IMR-90 (cell line): ENCODE measurements at regions not wholly inside any gene's neighbourhood (a gene's known extent, or its start where the extent isn't known, plus 50 kb on each side); places are given as distances from the start of the nearest gene placed in this dataset.

Experiments
- ATAC-seq: fragments of 200-7000 bp; cut with Tn5 transposase; 2 replicates; pipeline ENCODE4 v1.9.1; 2020; ENCODE audit warnings: low read depth, mild to moderate bottlenecking, moderate library complexity
- BruUV-seq: library from RNA; stranded (reverse); fragments of 400-500 nt; replicated peaks from 2 replicates; lab custom pipeline; 2021; lab: Mats Ljungman, UMichigan
- CTCF ChIA-PET: fragments of 300-600 bp; formaldehyde crosslinking; extraction: SDS; loops from one replicate; lab custom pipeline; 2021; ENCODE audit warnings: antibody characterized with exemption; lab: Yijun Ruan, JAX
- POLR2A ChIA-PET: fragments of 300-600 bp; sonication (Branson Sonifier 250); formaldehyde crosslinking; loops from one replicate; lab custom pipeline; 2022; ENCODE audit warnings: antibody characterized with exemption; ENCODE audit not compliant: unreplicated experiment; lab: Charles Lee
- DNase-seq: peaks from one replicate; pipeline ENCODE4 v3.0.0; 2013
- H2AFZ ChIP-seq: replicated peaks from 2 replicates; pipeline ENCODE3; 2013; ENCODE audit warnings: low read length, mild to moderate bottlenecking; ENCODE audit not compliant: poor library complexity
- H2AK5ac ChIP-seq: 2 replicates; pipeline ENCODE4 v1.6.1; 2013; ENCODE audit warnings: low read depth, low read length, inconsistent platforms
- H2AK9ac ChIP-seq: replicated peaks from 2 replicates; pipeline ENCODE3; 2013; ENCODE audit warnings: mild to moderate bottlenecking, low read depth, low read length, moderate library complexity; ENCODE audit not compliant: poor library complexity
- H2BK120ac ChIP-seq: 2 replicates; pipeline ENCODE4 v1.6.1; 2013; ENCODE audit warnings: low read depth, low read length, inconsistent platforms
- H2BK15ac ChIP-seq: 3 replicates; pipeline ENCODE4 v1.6.1; 2013; ENCODE audit warnings: low read depth, low read length, inconsistent platforms
- H2BK20ac ChIP-seq: 2 replicates; pipeline ENCODE4 v1.6.1; 2013; ENCODE audit warnings: low read depth, mild to moderate bottlenecking, inconsistent platforms, low read length, moderate library complexity
- H2BK5ac ChIP-seq: 2 replicates; pipeline ENCODE4 v1.6.1; 2013; ENCODE audit warnings: mild to moderate bottlenecking, low read depth, low read length, inconsistent platforms; ENCODE audit not compliant: poor library complexity, severe bottlenecking
- H3K14ac ChIP-seq: replicated peaks from 2 replicates; pipeline ENCODE4 v1.6.1; 2013; ENCODE audit warnings: low read depth, low read length, inconsistent platforms
- H3K18ac ChIP-seq: 2 replicates; pipeline ENCODE4 v1.6.1; 2013; ENCODE audit warnings: low read depth, low read length, control low read depth
- H3K23ac ChIP-seq: 2 replicates; pipeline ENCODE4 v1.6.1; 2013; ENCODE audit warnings: low read depth, low read length, inconsistent platforms
- H3K27ac ChIP-seq: 2 replicates; pipeline ENCODE4 v1.5.1; 2013; ENCODE audit warnings: mild to moderate bottlenecking, control low read depth, low read length; ENCODE audit not compliant: insufficient read depth
- H3K27me3 ChIP-seq: 2 replicates; pipeline ENCODE4 v1.6.1; 2013; ENCODE audit warnings: low read length; ENCODE audit not compliant: control insufficient read depth, insufficient read depth
- H3K36me3 ChIP-seq: 2 replicates; pipeline ENCODE4 v1.6.1; 2013; ENCODE audit warnings: low read length, mixed read lengths; ENCODE audit not compliant: control insufficient read depth, insufficient read depth
- H3K4ac ChIP-seq: 2 replicates; pipeline ENCODE4 v1.6.1; 2013; ENCODE audit warnings: low read depth, low read length, inconsistent platforms
- H3K4me1 ChIP-seq: 2 replicates; pipeline ENCODE4 v1.6.1; 2013; ENCODE audit warnings: low read length, mixed read lengths; ENCODE audit not compliant: control insufficient read depth, insufficient read depth
- H3K4me2 ChIP-seq: 2 replicates; pipeline ENCODE4 v1.6.1; 2013; ENCODE audit warnings: low read depth, mild to moderate bottlenecking, control low read depth, low read length, moderate library complexity
- H3K4me3 ChIP-seq: 2 replicates; pipeline ENCODE4 v1.5.1; 2013; ENCODE audit warnings: low read depth, mild to moderate bottlenecking, control low read depth, low read length, moderate library complexity; ENCODE audit not compliant: insufficient read depth
- H3K56ac ChIP-seq: 2 replicates; pipeline ENCODE4 v1.6.1; 2013; ENCODE audit warnings: low read length, inconsistent platforms; ENCODE audit not compliant: insufficient read depth; ENCODE audit errors: extremely low read depth
- H3K79me1 ChIP-seq, 2 experiments: 2 replicates each; pipeline ENCODE4 v1.6.1; 2013; ENCODE audit warnings: low read length in 2 of 2, inconsistent platforms in 1 of 2, low read depth in 1 of 2
- H3K9ac ChIP-seq: 2 replicates; pipeline ENCODE4 v1.6.1; 2013; ENCODE audit warnings: low read depth, low read length, control low read depth
- H3K9me1 ChIP-seq: 2 replicates; pipeline ENCODE4 v1.6.1; 2013; ENCODE audit warnings: low read length, inconsistent platforms; ENCODE audit not compliant: insufficient read depth
- H3K9me3 ChIP-seq: 2 replicates; pipeline ENCODE4 v1.6.1; 2013; ENCODE audit warnings: low read length; ENCODE audit not compliant: control insufficient read depth, insufficient read depth
- H4K20me1 ChIP-seq: 2 replicates; pipeline ENCODE4 v1.6.1; 2013; ENCODE audit warnings: low read length, inconsistent platforms; ENCODE audit not compliant: insufficient read depth
- H4K5ac ChIP-seq: 2 replicates; pipeline ENCODE4 v1.6.1; 2013; ENCODE audit warnings: mild to moderate bottlenecking, low read depth, low read length, control low read depth
- H4K8ac ChIP-seq, 2 experiments: 2 replicates each; pipeline ENCODE4 v1.6.1; 2013; ENCODE audit warnings: low read depth in 2 of 2, low read length in 2 of 2, control low read depth in 1 of 2, inconsistent platforms in 1 of 2
- H4K91ac ChIP-seq: 2 replicates; pipeline ENCODE4 v1.6.1; 2013; ENCODE audit warnings: low read depth, low read length, inconsistent platforms; ENCODE audit not compliant: insufficient read depth
- BHLHE40 ChIP-seq: fragments of 150-350 bp; IDR thresholded peaks from 2 replicates; pipeline ENCODE4 v1.6.1; 2016; ENCODE audit warnings: mild to moderate bottlenecking, low read depth, low read length
- CEBPB ChIP-seq: IDR thresholded peaks from 2 replicates; pipeline ENCODE4 v1.6.1; 2012; ENCODE audit warnings: low read depth, low read length, improper control_type of control experiment
- CHD1 ChIP-seq: IDR thresholded peaks from 2 replicates; pipeline ENCODE4 v1.6.1; 2012; ENCODE audit warnings: low read depth, low read length, improper control_type of control experiment
- ELK1 ChIP-seq: fragments of 150-350 bp; IDR thresholded peaks from 2 replicates; pipeline ENCODE4 v1.6.1; 2016; ENCODE audit warnings: low read depth, mild to moderate bottlenecking, low read length, moderate library complexity, borderline replicate concordance
- FOS ChIP-seq: fragments of 150-350 bp; IDR thresholded peaks from 2 replicates; pipeline ENCODE4 v1.6.1; 2016; ENCODE audit warnings: low read depth, low read length
- MAFK ChIP-seq: IDR thresholded peaks from 2 replicates; pipeline ENCODE4 v1.6.1; 2012; ENCODE audit warnings: low read depth, low read length, improper control_type of control experiment
- MAZ ChIP-seq: IDR thresholded peaks from 2 replicates; pipeline ENCODE4 v1.6.1; 2012; ENCODE audit warnings: low read depth, mild to moderate bottlenecking, low read length, improper control_type of control experiment, moderate library complexity, borderline replicate concordance
- MXI1 ChIP-seq: IDR thresholded peaks from 2 replicates; pipeline ENCODE4 v1.6.1; 2012; ENCODE audit warnings: low read depth, mild to moderate bottlenecking, low read length, moderate library complexity, borderline replicate concordance
- NFE2L2 ChIP-seq: fragments of 150-350 bp; IDR thresholded peaks from 2 replicates; pipeline ENCODE4 v1.6.1; 2016; ENCODE audit warnings: low read depth, mild to moderate bottlenecking, low read length
- POLR2A ChIP-seq: IDR thresholded peaks from 2 replicates; pipeline ENCODE4 v1.6.1; 2012; ENCODE audit warnings: mild to moderate bottlenecking, low read depth, low read length
- RAD21 ChIP-seq: IDR thresholded peaks from 2 replicates; pipeline ENCODE4 v1.6.1; 2012; ENCODE audit warnings: low read length, improper control_type of control experiment
- RCOR1 ChIP-seq: IDR thresholded peaks from 2 replicates; pipeline ENCODE4 v1.6.1; 2012; ENCODE audit warnings: mild to moderate bottlenecking, low read length, improper control_type of control experiment; ENCODE audit not compliant: insufficient replicate concordance
- RFX5 ChIP-seq: IDR thresholded peaks from 2 replicates; pipeline ENCODE4 v1.8.0; 2012; ENCODE audit warnings: low read depth, mild to moderate bottlenecking, low read length, moderate library complexity
- SMC3 ChIP-seq: fragments of 150-350 bp; IDR thresholded peaks from 2 replicates; pipeline ENCODE4 v1.6.1; 2016; ENCODE audit warnings: low read depth, mild to moderate bottlenecking, antibody characterized with exemption, low read length, moderate library complexity
- WGBS, 2 experiments: methylation state at CpG; one replicate each; pipeline versions ENCODE4 v1.1.5 to v1.1.7; 2013; ENCODE audit warnings: missing lambda C conversion rate in 2 of 2; ENCODE audit not compliant: insufficient read length in 1 of 2; ENCODE audit errors: extremely low coverage in 2 of 2; 5-methylcytosine and 5-hydroxymethylcytosine counted together
- dilution Hi-C: fragments of 300-500 bp; cut with HindIII; formaldehyde crosslinking; loops from one replicate; pipeline ENCODE4 v1.14.3; 2018; ENCODE audit warnings: low sequenced_read_pairs; ENCODE audit not compliant: unreplicated experiment
- in situ Hi-C: fragments of 300-500 bp; cut with MboI; formaldehyde crosslinking; loops from 3 replicates; pipeline ENCODE4 v1.14.3; 2019; ENCODE audit warnings: low sequenced_read_pairs, inconsistent platforms, mixed read lengths
- intact Hi-C: fragments of 100-400 bp; cut with micrococcal nuclease; formaldehyde crosslinking; loops from 2 replicates; pipeline ENCODE4 v1.10.0; 2022

GRCh38 chr15:95600884-95601283 is 729.6 kb upstream of the NR2F2 start:
- Histone ChIP-seq H2BK15ac (no peak overlapping the region), H3K9ac (no peak overlapping the region), H3K27me3 (no peaks in the 10 kb centered on the region), H3K56ac (no peak overlapping the region), H3K18ac (no peak overlapping the region), H3K9me1 (peaks cover 3% of the 10 kb centered on the region; the same call in 1 of the 2 replicates), H3K36me3 (no peaks in the 10 kb centered on the region), H3K4me3 (no peak overlapping the region), H4K91ac (no peak overlapping the region), H2AFZ (no peak overlapping the region), H3K23ac (no peak overlapping the region), H4K8ac (no peak overlapping the region), H2AK5ac (no peak overlapping the region), H4K20me1 (no peaks in the 10 kb centered on the region), H2AK9ac (no peak overlapping the region), H2BK120ac (no peak overlapping the region), H4K5ac (no peak overlapping the region), H3K4ac (no peak overlapping the region), H3K4me2 (no peak overlapping the region), H3K9me3 (peaks cover 3% of the 10 kb centered on the region; the same call in 1 of the 2 replicates), H2BK5ac (no peak overlapping the region), H3K79me1 (no peaks in the 10 kb centered on the region), H3K27ac (no peak overlapping the region), H3K4me1 (peaks cover 4% of the 10 kb centered on the region; the same call in 1 of the 2 replicates), H2BK20ac (no peak overlapping the region), H3K14ac (no peak overlapping the region)
- dilution Hi-C loops, result no loop called here
- BruUV-seq, result no TSS peak
- no CpG with 5 or more reads among the region's 3 CpGs for WGBS, 2 experiments
- no peak for ATAC-seq
- CTCF ChIA-PET, result interaction anchor here (0.9 kb wide), 1 partner anchor 8 kb away, joined by 3 read pairs; no protein-coding TSS in a partner anchor
- POLR2A ChIA-PET, result no interaction called here
- intact Hi-C loops, result no loop called here
- in situ Hi-C loops, result no loop called here
- no peak for DNase-seq
- TF ChIP-seq NFE2L2 (no peak), SMC3 (no peak), POLR2A (no peak), MXI1 (no peak), MAZ (no peak), CHD1 (no peak), CEBPB (no peak), MAFK (no peak), FOS (no peak), BHLHE40 (no peak), RCOR1 (no peak), ELK1 (no peak), RAD21 (no peak), RFX5 (no peak)
